ENCODE measurements at regions not wholly inside any gene's neighbourhood (a gene's known extent, or its start where the extent isn't known, plus 50 kb on each side); places are given as distances from the start of the nearest gene placed in this dataset.

- Histone ChIP-seq H3K9me1 (ENCODE audit: insufficient read depth, low read length) (no peaks in the 10 kb centered on the region), H3K79me1 (ENCODE audit: low read depth in 1 of 2, low read length in 2 of 2) (no peaks in the 10 kb centered on the region), H2AK9ac (replicated peaks; ENCODE audit: low read depth, low read length, poor library complexity) (no peak overlapping the region), H2BK20ac (ENCODE audit: low read depth, low read length) (no peak overlapping the region), H3K4ac (ENCODE audit: low read depth, low read length) (no peak overlapping the region), H3K27ac (ENCODE audit: insufficient read depth, low read length) (no peak overlapping the region), H2AFZ (replicated peaks; ENCODE audit: low read length, poor library complexity) (no peak overlapping the region), H4K91ac (ENCODE audit: insufficient read depth, low read depth, low read length) (no peak overlapping the region), H2BK5ac (ENCODE audit: low read depth, low read length, poor library complexity, severe bottlenecking) (no peak overlapping the region), H3K27me3 (ENCODE audit: control insufficient read depth, insufficient read depth, low read length) (peaks cover 2% of the 10 kb centered on the region; the same call in 1 of the 2 replicates), H3K4me2 (ENCODE audit: low read depth, low read length) (no peak overlapping the region), H3K36me3 (ENCODE audit: control insufficient read depth, insufficient read depth, low read length) (no peaks in the 10 kb centered on the region), H3K23ac (ENCODE audit: low read depth, low read length) (no peak overlapping the region), H3K4me3 (ENCODE audit: insufficient read depth, low read depth, low read length) (no peak overlapping the region), H4K20me1 (ENCODE audit: insufficient read depth, low read length) (no peaks in the 10 kb centered on the region), H2BK15ac (ENCODE audit: low read depth, low read length) (no peak overlapping the region), H4K8ac (ENCODE audit: low read depth in 2 of 2, low read length in 2 of 2) (no peak overlapping the region), H2BK120ac (ENCODE audit: low read depth, low read length) (no peak overlapping the region), H3K14ac (replicated peaks; ENCODE audit: low read depth, low read length) (no peak overlapping the region), H2AK5ac (ENCODE audit: low read depth, low read length) (no peak overlapping the region), H3K9me3 (ENCODE audit: control insufficient read depth, insufficient read depth, low read length) (no peaks in the 10 kb centered on the region), H3K56ac (ENCODE audit: extremely low read depth, insufficient read depth, low read length) (no peak overlapping the region), H4K5ac (ENCODE audit: low read depth, low read length) (no peak overlapping the region), H3K9ac (ENCODE audit: low read depth, low read length) (no peak overlapping the region), H3K4me1 (ENCODE audit: control insufficient read depth, insufficient read depth, low read length) (no peaks in the 10 kb centered on the region), H3K18ac (ENCODE audit: low read depth, low read length) (no peak overlapping the region)
- BruUV-seq (replicated peaks) = no TSS peak
- dilution Hi-C loops (cut with HindIII; ENCODE audit: low sequenced_read_pairs, unreplicated experiment) = no loop called here
- in situ Hi-C loops (cut with MboI; ENCODE audit: low sequenced_read_pairs) = no loop called here
- ChIA-PET POLR2A (ENCODE audit: unreplicated experiment) (no interaction called here), CTCF (no interaction called here)
- DNase-seq (no peak), ATAC-seq (ENCODE audit: low read depth) (no peak)
- intact Hi-C loops (cut with micrococcal nuclease) = no loop called here
- TF ChIP-seq, protein P1, sequence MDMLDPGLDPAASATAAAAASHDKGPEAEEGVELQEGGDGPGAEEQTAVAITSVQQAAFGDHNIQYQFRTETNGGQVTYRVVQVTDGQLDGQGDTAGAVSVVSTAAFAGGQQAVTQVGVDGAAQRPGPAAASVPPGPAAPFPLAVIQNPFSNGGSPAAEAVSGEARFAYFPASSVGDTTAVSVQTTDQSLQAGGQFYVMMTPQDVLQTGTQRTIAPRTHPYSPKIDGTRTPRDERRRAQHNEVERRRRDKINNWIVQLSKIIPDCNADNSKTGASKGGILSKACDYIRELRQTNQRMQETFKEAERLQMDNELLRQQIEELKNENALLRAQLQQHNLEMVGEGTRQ (IDR thresholded peaks at IDR 0.05; ENCODE audit: low read depth, low read length) = no peak
- TF ChIP-seq FOS (IDR thresholded peaks at IDR 0.05; ENCODE audit: low read depth, low read length) (no peak), RFX5 (IDR thresholded peaks at IDR 0.05; ENCODE audit: low read depth, low read length) (no peak), CEBPB (IDR thresholded peaks at IDR 0.05; ENCODE audit: low read depth, low read length) (no peak), RCOR1 (IDR thresholded peaks at IDR 0.05; ENCODE audit: insufficient replicate concordance, low read length) (no peak), RAD21 (IDR thresholded peaks at IDR 0.05; ENCODE audit: low read length) (no peak), POLR2A (IDR thresholded peaks at IDR 0.05; ENCODE audit: low read depth, low read length) (no peak), MXI1 (IDR thresholded peaks at IDR 0.05; ENCODE audit: borderline replicate concordance, low read depth, low read length) (no peak), MAFK (IDR thresholded peaks at IDR 0.05; ENCODE audit: low read depth, low read length) (no peak), BHLHE40 (IDR thresholded peaks at IDR 0.05; ENCODE audit: low read depth, low read length) (no peak), SMC3 (IDR thresholded peaks at IDR 0.05; ENCODE audit: low read depth, low read length) (no peak), CHD1 (IDR thresholded peaks at IDR 0.05; ENCODE audit: low read depth, low read length) (no peak), NFE2L2 (IDR thresholded peaks at IDR 0.05; ENCODE audit: low read depth, low read length) (no peak)
- TF ChIP-seq, protein P2, sequence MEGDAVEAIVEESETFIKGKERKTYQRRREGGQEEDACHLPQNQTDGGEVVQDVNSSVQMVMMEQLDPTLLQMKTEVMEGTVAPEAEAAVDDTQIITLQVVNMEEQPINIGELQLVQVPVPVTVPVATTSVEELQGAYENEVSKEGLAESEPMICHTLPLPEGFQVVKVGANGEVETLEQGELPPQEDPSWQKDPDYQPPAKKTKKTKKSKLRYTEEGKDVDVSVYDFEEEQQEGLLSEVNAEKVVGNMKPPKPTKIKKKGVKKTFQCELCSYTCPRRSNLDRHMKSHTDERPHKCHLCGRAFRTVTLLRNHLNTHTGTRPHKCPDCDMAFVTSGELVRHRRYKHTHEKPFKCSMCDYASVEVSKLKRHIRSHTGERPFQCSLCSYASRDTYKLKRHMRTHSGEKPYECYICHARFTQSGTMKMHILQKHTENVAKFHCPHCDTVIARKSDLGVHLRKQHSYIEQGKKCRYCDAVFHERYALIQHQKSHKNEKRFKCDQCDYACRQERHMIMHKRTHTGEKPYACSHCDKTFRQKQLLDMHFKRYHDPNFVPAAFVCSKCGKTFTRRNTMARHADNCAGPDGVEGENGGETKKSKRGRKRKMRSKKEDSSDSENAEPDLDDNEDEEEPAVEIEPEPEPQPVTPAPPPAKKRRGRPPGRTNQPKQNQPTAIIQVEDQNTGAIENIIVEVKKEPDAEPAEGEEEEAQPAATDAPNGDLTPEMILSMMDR (conservative IDR thresholded peaks at IDR 0.05; ENCODE audit: low read depth, low read length) = no peak
- TF ChIP-seq, protein P3, sequence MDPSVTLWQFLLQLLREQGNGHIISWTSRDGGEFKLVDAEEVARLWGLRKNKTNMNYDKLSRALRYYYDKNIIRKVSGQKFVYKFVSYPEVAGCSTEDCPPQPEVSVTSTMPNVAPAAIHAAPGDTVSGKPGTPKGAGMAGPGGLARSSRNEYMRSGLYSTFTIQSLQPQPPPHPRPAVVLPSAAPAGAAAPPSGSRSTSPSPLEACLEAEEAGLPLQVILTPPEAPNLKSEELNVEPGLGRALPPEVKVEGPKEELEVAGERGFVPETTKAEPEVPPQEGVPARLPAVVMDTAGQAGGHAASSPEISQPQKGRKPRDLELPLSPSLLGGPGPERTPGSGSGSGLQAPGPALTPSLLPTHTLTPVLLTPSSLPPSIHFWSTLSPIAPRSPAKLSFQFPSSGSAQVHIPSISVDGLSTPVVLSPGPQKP (IDR thresholded peaks at IDR 0.05; ENCODE audit: borderline replicate concordance, low read depth, low read length) = no peak
- no CpG with 5 or more reads among the region's 4 CpGs for WGBS, 2 experiments (ENCODE audit: extremely low coverage in 2 of 2, insufficient read length in 1 of 2)
These were observed 300.7 kb upstream of the MEIS1 start for GRCh38 chr2:66134138-66134701.

Data from IMR-90 (cell line).